ENCODE measurements at regions not wholly inside any gene's neighbourhood (a gene's known extent, or its start where the extent isn't known, plus 50 kb on each side); places are given as distances from the start of the nearest gene placed in this dataset.
"Not testable (repeated sequence)": the region's sequence is repeated elsewhere in the genome, so short reads cannot be mapped to it uniquely, and the experiment has no call there.

DNA sequence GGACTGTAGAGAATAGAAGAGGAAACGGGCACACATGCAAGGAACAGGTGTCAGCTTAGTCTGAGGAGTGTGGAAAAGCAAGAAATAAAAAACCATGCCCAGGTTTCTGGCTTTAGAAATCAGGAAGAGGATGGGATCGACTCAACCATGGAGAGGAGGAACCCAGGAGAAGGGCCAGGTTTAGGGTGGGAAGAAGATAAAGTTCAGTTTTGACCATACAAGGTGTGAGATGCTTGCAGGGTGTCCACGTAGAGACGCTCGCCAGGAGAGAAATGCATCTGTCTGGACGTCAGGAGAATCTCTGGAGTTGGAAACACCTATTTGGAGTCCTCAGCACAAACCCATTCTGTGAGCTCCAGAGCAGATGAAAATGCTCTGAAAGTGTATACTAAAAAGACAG lies 275.1 kb downstream of the CYRIA start:
- no peak for FAIRE-seq

DNA sequence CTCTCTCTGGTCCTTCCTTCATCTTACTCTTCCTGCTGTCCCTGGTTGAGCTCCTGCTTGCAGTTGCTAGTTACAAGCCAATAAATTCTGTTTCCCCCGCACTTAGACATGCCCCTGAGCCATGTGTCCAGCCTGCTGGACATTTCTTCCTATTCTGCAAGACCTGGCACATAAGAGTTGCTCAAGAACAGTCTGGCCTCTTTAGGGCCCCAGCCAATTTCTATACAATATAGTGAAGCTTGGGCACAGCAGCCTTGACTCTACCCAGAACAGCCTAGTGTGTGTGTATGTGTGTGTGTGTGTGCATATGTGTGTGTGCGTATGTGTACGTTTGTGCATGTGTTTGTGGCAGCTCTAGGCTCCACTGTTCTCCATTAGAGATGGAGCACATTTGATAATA lies 276.0 kb downstream of the CYRIA start:
- FAIRE-seq, result no peak

DNA sequence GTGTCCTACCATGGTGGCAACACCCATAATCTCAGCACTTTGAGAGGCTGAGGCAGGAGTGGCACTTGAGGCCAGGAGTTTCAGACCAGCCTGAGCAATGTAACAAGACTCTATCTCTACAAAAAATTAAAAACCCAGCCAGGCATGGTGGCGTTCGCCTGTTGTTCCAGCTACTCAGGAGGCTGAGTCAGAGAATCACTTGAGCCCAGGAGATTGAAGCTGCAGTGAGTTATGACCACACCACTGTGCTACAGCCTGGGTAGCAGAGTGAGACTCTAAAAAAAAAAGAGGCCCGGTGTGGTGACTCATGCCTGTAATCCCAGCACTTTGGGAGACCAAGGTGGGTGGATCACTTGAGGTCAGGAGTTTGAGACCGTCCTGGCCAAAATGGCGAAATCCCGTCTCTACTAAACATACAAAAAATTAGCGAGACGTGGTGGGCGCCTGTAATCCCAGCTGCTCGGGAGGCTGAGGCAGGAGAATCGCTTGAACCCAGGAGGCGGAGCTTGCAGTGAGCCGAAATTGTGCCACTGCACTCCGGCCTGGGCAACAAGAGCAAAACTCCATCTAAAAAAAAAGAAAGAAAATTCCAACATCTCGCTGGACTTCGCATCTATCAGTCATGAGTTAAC lies 277.3 kb downstream of the CYRIA start:
- FAIRE-seq, result not testable (repeated sequence)

DNA sequence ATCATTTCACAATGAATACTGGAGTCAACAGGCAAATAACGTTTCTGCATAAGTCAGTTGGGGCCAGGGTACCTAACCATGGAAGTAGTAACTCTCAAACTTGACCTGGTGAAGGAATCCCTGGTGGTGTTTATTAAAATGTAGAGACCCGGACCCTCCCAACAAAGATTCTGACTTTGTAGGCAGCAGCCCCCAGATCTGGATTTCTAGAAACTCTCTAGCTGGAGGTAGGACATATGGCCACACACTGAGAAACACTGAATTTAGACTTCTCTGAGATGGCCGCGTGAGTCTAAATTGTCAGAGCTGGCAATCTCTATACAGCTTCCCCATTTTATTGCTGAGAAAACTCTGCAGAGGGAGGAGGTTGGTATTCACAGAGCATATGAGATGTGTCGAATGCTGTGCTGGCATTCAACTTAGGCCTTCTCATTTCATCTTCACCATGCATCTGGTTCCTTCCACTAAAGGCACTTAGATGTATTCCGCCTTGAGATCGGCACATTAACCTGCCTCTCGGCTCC lies 278.1 kb downstream of the CYRIA start:
- no peak for FAIRE-seq

DNA sequence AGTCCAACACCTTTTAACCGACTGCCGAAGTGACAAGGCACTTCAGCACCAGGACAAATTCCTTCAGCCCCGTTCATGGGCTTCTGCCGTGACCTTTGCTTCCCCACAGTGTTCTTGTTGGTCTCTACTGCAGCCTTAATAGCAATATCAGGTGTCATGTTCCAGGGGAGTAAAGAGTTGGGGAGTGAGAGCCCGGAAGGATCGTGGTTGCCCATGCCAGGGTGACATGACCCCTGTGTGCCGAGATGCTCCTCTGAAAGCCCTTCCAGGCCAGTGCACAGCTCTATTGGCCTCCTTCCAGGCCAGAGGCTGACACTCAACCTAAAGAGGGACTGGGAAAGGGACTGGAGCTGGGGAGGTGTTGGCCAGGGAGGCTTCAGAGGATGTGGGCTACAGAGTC lies 279.2 kb downstream of the CYRIA start:
- no peak for FAIRE-seq

DNA sequence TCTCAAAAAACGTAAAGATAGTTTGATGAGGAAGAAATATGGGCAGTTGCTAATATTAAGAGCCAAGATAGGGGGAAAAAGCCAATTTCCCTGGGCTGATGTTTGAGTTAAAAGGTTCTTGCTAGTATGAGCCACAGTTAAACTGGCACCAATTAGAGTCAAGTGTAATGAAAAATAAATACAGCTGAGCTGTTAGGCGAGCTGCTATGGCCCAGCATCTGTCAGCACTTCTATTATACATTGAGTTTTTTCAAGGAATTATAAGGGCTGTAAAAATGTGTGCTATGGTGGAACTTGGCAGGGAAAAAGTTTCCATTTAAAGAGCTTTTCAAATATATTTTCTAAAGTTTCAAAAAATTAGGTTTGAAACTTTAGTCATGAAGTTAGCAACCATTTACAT lies 279.6 kb downstream of the CYRIA start:
- no peak for FAIRE-seq

DNA sequence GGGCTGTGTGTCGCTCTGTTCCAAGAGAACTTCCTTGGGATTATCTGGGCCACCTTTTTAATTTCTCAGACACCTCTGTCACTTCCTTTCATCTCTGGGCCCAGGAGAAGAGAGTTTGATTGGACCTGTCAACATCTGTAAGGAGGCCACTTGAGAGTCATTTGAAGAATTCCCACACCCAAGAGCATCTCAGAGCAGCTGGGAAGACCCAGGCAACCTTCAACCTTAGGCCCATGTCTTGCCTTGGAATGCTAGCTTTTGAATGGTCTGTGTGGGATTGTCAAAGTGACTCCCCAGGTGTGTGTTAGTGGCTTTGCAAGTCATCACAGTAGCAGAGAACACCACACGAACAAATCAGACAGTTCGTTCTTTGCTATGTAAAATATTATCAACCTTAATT lies 280.3 kb downstream of the CYRIA start:
- FAIRE-seq, result no peak

DNA sequence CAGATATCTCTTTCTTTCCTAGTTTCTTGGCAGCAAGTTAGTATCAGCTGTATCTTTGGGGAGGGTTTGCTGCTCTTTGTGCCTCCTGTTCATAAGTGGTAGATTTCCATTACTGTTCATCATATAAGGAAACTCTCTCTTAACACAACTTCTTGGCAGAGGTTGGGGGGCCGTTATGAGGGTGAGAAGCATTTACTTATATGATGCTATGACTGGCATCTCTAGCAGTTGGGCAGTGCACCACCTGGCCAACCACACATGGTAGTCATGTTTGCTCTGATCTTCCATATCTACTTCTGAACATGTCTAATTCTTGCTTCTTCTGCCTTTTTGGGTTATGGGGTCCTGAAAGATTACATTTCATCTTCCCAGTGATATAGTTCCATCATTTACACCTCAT lies 282.2 kb downstream of the CYRIA start:
- no peak for FAIRE-seq

DNA sequence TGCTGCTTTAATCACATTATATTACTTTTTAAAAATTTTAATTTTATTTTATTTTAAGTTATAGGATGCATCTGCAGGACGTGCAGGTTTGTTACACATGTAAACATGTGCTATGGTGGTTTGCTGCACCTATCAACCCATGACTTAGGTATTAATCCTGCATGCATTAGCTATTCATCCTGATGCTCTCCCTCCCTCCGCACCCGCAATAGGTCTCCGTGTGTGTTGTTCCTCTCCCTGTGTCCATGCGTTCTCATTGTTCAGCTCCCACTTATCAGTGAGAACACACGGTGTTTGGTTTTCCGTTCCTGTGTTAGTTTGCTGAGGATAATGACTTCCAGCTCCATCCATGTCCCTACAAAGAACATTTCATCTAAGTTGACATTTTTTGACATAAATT lies 283.2 kb downstream of the CYRIA start:
- FAIRE-seq, result no peak

DNA sequence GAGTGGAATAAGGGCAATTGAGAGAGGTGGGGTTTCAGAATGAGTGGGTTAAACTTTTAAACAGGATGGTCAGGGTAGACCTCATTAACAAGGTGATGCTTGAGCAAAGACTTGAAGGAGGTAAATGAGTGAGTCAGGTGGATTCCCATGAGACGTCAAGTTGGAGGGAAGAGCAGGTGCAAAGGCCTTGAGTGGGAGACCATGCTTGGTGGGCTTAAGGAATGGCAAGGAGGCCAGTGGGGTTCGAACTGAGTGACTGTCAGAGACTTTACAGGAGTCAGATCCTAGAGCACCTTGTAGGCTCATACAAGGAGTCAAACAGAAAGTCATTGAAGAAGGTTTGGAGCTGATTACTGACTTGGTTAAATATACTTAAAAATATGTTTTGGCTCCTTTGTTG lies 284.1 kb downstream of the CYRIA start:
- FAIRE-seq, result no peak

DNA sequence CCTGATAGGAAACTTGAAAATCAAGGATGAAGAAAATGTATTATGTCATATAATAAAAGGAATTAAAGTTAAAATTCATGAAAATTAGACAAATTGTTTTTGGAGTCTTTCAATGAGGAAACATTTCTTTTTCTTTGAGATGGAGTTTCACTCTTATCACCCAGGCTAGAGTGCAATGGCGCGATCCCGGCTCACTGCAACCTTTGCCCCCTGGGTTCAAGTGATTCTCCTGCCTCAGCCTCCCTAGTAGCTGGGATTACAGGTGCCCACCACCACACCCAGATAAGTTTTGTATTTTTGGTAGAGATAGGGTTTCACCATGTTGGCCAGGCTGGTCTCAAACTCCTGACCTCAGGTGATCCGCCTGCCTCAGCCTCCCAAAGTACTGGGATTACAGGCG lies 285.7 kb downstream of the CYRIA start:
- not testable (repeated sequence) for FAIRE-seq

DNA sequence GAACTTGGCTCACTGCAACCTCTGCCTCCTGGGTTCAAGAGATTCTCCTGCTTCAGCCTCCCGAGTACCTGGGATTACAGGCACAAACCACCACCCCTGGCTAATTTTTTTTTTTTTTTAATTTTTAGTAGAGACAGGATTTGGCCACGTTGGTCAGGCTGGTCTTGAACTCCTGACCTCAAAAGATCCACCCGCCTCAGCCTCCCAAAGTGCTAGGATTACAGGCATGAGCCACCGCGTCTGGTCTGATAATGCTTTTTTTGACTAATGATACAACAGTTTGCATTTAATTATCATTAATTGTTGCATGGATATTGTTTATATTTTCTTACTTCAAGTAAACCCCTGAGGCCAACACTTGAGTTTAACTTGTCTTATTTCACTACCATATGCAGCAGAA lies 286.6 kb downstream of the CYRIA start:
- not testable (repeated sequence) for FAIRE-seq

DNA sequence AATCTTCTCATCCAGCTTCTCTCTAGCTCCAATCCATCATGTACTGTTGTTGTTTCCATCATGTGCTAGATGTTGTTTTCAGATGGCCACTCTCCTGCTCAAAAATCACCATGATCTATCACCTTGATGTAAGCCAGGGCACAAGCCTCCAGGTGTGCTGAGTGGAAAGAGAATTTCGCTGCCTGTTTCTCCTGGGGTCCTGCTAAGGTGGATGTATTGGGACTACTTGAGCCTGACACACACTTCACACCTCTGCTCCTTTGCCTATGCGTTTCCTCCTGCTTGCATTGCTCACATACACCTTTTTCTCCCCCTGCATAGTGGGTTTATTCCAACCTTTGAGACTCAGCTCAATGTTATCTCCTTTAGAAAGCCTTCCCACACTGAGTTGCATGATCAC lies 287.6 kb downstream of the CYRIA start:
- FAIRE-seq, result no peak

DNA sequence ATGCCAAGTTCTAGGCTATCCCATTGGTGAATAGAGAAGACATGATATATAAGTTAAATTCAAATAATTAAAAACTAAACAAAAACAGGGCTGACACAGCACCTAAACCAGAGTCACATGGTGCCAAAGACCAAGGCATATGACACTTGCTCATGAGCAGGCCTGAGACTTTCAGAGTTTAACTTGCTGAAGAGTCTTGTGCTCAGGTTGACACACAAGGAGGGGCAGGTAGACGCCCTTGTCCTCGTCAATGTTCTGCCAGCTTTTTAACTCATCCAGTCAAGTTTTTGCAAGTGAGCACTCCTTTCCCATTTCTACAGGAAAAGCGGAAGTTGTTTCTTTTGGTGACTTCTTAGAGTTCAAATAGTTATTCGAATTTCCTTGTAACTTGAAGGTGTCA lies 289.7 kb downstream of the CYRIA start:
- no peak for FAIRE-seq

DNA sequence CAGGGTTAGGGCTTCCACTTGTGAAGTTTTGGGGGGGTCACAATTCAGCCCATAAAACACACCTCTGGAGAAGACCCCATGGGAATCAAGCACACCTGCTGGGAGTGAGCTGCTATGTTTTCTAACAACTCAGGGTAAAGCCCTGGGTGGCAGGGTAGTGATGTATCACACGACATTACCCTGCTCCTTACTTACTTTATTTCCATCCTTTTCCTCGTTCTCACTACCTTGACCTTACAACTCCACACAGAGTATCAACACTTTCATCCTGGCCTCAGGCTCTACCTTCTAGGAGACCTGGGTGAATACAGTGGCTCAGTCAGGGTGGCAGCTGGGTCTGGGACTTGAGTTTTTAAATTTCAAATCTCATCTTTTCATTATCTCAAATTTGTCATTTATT lies 290.3 kb downstream of the CYRIA start:
- no peak for FAIRE-seq

DNA sequence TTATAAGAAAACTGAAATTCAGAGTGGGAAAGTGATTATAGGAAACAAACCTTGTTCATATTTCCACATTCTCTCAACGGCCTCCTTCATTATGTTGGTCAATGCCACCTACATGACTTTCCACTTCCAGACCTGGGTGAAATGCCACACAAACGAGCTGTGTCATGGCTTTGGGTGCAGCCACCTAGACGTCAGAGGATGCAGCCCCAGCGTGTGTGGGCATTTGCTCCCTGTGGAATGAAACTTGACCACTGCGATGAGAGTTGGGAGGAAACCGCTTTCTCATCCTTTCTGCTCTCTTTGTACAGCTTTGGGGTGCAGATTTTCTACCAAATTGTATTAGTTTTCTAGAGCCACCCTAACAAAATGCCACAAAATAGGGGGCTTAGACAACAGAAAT lies 291.0 kb downstream of the CYRIA start:
- no peak for FAIRE-seq

DNA sequence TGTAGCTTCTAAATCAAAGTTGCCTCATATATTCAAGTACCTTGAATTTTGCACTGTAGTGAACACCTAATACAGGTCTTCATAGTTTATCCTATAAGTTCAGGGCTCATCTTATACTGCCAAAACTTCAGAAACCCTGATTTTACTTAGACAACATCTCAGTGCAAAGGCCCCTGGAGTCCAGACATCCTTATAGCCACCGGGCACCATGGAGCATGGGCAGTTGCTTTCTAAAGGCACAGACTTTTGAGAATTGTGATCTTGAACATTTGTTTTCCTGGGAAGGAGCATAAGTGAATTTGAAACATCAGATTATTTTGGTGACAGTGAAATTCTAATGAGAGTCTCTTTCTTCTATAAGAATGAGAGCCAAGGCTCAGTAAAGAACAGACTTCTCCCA lies 292.3 kb downstream of the CYRIA start:
- no peak for FAIRE-seq

DNA sequence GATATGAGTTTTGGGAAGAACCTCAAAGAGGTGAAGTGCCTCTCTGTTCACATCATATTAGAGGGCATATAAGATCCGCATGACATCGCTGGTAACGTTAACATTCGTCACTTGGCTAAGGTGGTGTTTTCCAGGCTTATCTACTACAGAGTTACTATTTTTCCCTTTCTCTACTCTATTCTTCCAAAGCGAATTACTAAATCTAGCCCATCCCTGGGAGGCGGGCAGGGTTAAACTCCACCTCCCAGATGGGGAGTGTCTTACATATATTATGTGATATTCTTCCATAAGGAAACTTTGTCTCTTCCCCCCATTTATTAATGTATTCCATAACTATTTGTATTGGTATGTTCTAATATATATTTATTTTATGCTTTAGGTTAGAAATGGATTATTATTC lies 293.9 kb downstream of the CYRIA start:
- no peak for FAIRE-seq

DNA sequence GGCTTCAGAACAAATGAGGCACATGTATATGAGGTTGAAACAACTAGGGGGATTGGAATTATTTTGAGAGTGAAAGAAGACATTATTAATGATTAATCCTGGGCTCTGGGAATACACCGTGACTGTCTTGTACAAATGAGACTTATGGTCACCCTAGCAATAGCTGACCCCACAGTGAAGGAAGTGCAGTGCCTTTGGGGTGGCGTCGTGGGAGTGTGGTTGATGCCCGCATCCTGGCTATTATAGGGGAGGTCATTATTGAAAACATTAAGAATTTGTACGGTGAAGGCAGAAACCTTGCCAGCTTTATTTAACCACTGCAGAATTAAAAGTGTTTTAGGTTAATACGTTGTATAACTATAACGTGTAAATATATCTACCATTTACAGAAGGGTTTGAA lies 296.7 kb downstream of the CYRIA start:
- no peak for FAIRE-seq

DNA sequence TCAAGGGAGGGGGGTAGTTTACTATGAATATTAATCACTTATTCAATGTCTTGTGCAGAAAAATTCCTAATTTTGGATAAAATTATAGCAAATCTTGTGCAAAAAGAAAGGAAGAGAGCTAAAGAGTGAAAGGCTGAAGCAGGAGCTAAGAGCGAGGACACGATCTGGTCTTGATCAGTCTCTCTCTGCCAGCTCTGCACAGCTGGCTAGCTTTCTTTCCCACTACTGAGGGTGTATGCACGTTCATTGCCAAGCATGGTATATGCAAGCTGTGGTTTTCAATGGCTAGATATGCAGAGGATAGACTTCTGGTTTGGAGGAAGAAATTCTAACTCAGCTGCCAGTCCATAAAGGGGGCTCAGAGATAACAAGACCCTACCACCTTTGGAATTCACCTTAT lies 297.3 kb downstream of the CYRIA start:
- FAIRE-seq, result no peak

DNA sequence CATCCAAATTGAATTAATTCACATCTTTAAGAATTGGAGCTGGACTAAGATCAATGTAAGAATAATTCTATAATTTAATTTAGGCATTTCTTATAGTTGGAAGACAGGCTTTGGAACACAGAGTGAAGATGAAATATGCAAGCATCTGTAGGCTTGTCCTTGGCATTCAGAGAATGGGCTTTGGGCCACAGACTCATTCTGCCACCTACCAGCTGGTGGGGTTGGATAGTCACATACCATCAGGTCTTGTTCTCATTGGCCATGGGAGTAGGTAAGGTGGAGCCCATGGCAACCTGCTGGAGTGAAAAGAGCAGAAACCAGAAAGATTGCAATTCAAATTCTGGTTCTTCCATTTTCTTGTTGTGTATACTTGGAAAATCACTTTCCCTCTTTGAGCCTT lies 300.3 kb downstream of the CYRIA start:
- no peak for FAIRE-seq

DNA sequence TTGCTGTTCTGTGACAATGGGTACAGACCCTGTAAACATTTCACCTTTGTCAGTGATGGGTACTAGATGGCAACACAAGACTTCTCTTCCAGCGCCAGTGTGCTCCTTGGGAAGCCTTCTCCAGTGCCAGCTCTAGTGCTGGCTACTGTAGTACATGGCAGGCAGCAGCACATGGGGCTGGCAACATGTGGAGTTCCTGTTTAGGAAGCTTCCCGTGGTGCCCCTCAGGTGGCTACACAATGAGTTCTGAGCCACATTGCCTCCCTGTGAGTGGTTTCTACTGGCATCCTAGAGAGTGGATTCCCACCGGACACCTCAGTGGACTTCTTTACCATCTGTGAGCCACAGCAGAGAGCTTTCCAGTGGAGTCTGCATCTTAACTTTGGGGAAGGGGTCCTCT lies 302.1 kb downstream of the CYRIA start:
- FAIRE-seq, result no peak

DNA sequence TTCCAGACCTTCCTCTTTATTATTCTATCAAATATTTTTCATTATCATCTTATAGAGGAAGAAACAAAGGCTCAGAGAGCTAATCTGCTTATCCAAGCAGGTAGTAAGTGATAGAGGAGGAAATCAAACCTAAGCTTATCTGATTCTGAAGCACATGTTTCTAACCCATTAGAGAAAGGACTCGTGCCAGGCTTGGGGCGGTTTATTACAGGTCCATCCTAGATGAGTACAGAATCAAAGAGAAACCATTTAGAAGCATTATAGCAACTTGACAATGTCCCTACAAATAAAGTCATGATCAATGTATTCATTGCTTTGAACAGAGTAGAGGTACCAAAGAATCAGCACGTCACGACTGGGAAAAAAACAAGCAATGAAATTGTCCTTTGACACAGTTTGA lies 303.0 kb downstream of the CYRIA start:
- FAIRE-seq, result no peak

DNA sequence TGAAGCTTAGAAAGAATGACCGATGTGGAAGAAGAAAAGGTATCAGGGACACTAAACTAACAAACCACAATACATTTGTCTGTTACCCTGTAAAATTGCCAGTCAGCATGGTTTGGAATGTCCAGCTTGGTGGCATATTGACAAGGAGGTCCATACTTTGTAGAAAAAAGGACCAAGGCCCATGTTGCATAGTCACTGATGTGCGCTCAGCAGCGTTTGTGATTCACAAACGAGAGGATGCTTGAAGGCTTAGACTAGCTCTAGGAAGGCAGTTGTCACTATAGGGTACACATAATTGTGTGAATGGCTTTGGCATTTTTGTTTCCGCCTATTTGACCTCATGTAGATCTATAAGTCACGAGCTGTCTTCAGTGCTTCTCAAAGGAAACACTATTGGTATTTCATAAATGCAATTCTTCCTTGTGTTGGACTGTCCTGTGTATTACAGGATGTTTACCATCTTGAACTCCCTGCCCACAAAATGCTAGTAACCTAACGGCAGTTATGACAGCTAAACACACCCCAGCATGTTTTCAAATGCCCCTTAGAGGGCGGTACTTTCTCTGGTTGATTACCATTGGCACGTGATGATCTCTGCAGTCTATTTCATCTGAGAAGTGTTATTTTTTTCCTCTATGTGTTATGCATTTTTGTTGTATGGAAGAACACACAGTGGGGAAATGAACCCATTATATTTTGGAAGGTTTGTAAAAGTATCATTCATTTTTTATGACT lies 304.2 kb downstream of the CYRIA start:
- no peak for FAIRE-seq

DNA sequence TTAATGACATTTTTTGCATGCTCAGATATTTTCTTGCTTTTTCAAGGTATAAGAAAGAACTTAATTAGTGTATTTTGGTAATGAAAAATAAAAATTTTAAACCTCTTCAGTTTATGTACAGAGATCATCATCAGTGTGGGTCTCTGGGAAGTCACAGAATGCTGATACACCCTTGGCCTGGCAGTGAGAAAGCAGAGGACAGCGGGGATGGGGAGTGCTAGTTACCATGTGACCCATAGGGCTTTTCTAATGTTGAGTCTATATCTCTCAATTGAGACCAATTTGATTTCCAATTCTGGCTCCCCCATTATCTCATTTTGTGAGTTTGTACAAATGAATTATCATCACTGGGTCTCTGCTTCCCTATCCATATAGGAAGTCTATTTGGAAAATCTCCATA lies 305.7 kb downstream of the CYRIA start:
- no peak for FAIRE-seq

All from endometrium (tissue), 2 donors.